Heart left ventricle (tissue), 16 donors: ENCODE measurements at regions not wholly inside any gene's neighbourhood (a gene's known extent, or its start where the extent isn't known, plus 50 kb on each side); places are given as distances from the start of the nearest gene placed in this dataset.
"Not testable (repeated sequence)": the region's sequence is repeated elsewhere in the genome, so short reads cannot be mapped to it uniquely, and the experiment has no call there.

Experiments
- ATAC-seq, 4 donors: fragments of 200-7000 bp; cut with Tn5 transposase; one replicate each; pipeline ENCODE4 v1.9.1; 2020 to 2022; ENCODE audit warnings: moderate library complexity in 4 of 4, mild to moderate bottlenecking in 3 of 4, moderate number of reproducible peaks in 1 of 4
- DNase-seq, 5 donors: peaks; one replicate each; pipeline ENCODE4 v3.0.0-alpha.2; 2020
- H3K27ac ChIP-seq, 12 donors: fragments of 200-600 bp; sonication (generic) in 4 of 12; one replicate each; pipeline versions ENCODE4 v1.5.0 to v1.8.0; 2016 to 2022; ENCODE audit warnings: mild to moderate bottlenecking in 2 of 12
- H3K27me3 ChIP-seq, 9 donors: fragments of 200-600 bp; sonication (generic) in 2 of 9; one replicate each; pipeline versions ENCODE4 v1.5.1 to v1.8.0; 2016 to 2022; ENCODE audit warnings: mild to moderate bottlenecking in 3 of 9
- H3K36me3 ChIP-seq, 9 donors: fragments of 200-600 bp; sonication (generic) in 2 of 9; one replicate each; pipeline versions ENCODE4 v1.5.0 to v1.8.0; 2018 to 2022; ENCODE audit warnings: mild to moderate bottlenecking in 2 of 9
- H3K4me1 ChIP-seq, 12 donors: fragments of 200-600 bp; sonication (generic) in 4 of 12; one replicate each; pipeline versions ENCODE4 v1.5.0 to v1.8.0; 2016 to 2022; ENCODE audit warnings: mild to moderate bottlenecking in 3 of 12
- H3K4me3 ChIP-seq, 12 donors: fragments of 200-600 bp; sonication (generic) in 4 of 12; one replicate each; pipeline versions ENCODE4 v1.5.0 to v1.8.0; 2017 to 2022; ENCODE audit warnings: mild to moderate bottlenecking in 9 of 12, moderate library complexity in 4 of 12
- H3K9me3 ChIP-seq, 12 donors: fragments of 200-600 bp; sonication (generic) in 4 of 12; one replicate each; pipeline versions ENCODE4 v1.5.0 to v1.8.0; 2016 to 2022; ENCODE audit warnings: mild to moderate bottlenecking in 1 of 12
- POLR2A ChIP-seq, 2 donors: fragments of 450-650 bp; IDR thresholded peaks; one replicate each; pipeline ENCODE4 v1.6.1; 2017; ENCODE audit warnings: antibody characterized with exemption in 2 of 2, mild to moderate bottlenecking in 2 of 2, moderate library complexity in 2 of 2
- WGBS, 4 donors: extraction: QIAGEN DNeasy Blood & Tissue Kit in 2 of 4; methylation state at CpG; one replicate each; pipeline versions ENCODE4 v1.1.5 to v1.1.7; 2013 to 2018; 5-methylcytosine and 5-hydroxymethylcytosine counted together
- intact Hi-C, 10 donors: fragments of 100-400 bp; cut with DNase I; formaldehyde crosslinking; loops; one replicate each; pipeline versions ENCODE4 v1.11.1 to v1.14.2; 2022
- TF ChIP-seq, protein P1 (sequence below), 12 donors: fragments of 200-600 bp; sonication (generic) in 4 of 12; IDR thresholded peaks; one replicate each; pipeline versions ENCODE4 v1.5.0 to v1.8.0; 2018 to 2022; ENCODE audit warnings: antibody characterized with exemption in 12 of 12, mild to moderate bottlenecking in 5 of 12
- donor health status: ischemic (EF 13 %, LVEDD 7.1; RV severe dilation, severe dysfunction).
- donor health status: healthy with polysubstance abuse.
- donor health status: DM: no; HTN: yes; CAD: no.
- donor health status: DM: no; HTN: no; CAD: no.
- donor health status: ischemic (EF 25% LVEDD 6.9; RV normal size, moderate dysfunction).
- donor health status: ischemic (EF 25% LVEDD 5.7; RV mildly dilated, moderate dysfunction).
- donor health status: healthy.
- donor health status: DM: yes; HTN: yes; CAD: no.
- donor health status: ischemic (EF 35%, LVEDD 5.7; RV mildly dilated, moderate dysfunction).
- donor health status: nonischemic (EF 11% LVEDD 7.7; RV severe dilation, severe dysfunction).
- donor health status: DM: yes; HTN: yes; CAD: no.
- donor health status: PGD.
- donor health status: ischemic (EF 29% LVEDD 5.4; RV normal size, mild dysfunction).
- donor health status: nonischemic (EF 23%, LVEDD 6.1; RV moderate dilation, normal function).

DNA sequence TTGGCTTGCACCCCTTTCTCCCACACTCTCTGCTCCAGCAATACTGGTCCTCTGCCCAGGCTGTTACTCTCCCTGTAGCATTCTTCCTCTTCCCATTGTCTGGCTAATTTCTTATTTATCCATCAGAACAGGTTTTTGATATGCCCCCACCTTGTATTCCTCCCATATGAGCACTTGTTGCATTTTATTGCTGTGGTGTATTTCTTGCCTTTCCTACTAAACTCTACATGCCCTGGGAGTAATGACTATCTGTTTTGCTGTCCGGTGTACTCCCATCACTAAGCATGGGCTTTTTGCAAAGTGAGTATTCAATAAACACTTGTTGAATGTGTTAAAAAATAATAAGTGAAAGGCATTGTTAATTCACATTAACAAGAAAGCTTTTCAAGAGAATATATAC lies 104.3 kb upstream of the RANBP3L start:
- DNase-seq, result no peak
- WGBS, 4 donors, result 95 to 98% (median 97%) methylated on average over 1 of the region's 1 CpG
- H3K4me1 ChIP-seq, result peaks cover 0 to 10% (median 0%) of the 10 kb centered on the region in 12 donors
- H3K27me3 ChIP-seq, result no peaks in the 10 kb centered on the region
- TF ChIP-seq, protein P1, sequence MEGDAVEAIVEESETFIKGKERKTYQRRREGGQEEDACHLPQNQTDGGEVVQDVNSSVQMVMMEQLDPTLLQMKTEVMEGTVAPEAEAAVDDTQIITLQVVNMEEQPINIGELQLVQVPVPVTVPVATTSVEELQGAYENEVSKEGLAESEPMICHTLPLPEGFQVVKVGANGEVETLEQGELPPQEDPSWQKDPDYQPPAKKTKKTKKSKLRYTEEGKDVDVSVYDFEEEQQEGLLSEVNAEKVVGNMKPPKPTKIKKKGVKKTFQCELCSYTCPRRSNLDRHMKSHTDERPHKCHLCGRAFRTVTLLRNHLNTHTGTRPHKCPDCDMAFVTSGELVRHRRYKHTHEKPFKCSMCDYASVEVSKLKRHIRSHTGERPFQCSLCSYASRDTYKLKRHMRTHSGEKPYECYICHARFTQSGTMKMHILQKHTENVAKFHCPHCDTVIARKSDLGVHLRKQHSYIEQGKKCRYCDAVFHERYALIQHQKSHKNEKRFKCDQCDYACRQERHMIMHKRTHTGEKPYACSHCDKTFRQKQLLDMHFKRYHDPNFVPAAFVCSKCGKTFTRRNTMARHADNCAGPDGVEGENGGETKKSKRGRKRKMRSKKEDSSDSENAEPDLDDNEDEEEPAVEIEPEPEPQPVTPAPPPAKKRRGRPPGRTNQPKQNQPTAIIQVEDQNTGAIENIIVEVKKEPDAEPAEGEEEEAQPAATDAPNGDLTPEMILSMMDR (IDR thresholded peaks at IDR 0.05), result no peak
- no peak for TF ChIP-seq POLR2A (IDR thresholded peaks at IDR 0.05)
- H3K36me3 ChIP-seq, result no peaks in the 10 kb centered on the region
- no peak for ATAC-seq
- peaks cover 0 to 7% (median 0%) of the 10 kb centered on the region in 12 donors for H3K9me3 ChIP-seq
- intact Hi-C loops, result no loop called here
- H3K4me3 ChIP-seq, result no peak overlapping the region
- no peak overlapping the region for H3K27ac ChIP-seq

DNA sequence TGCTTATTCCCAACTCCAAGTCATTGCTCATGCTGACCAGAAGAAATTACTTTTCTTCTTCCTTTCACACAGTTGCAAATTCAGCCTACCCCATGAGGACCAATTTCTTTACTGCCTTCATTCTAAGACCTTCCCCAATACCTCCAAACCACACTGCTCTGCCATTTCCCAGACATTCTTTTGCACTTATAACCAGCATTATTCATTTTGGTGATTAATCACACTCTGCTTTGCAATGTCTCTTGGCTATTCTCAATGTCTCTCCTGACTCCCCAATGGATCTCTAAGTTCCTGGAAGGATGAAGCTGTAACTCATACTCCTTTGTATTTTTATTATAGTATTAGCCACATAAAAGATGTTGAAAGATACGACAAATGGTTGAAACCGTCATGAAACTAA lies 105.7 kb upstream of the RANBP3L start:
- WGBS, 4 donors, result 61 to 94% (median 78%) methylated on average over 2 of the region's 2 CpGs
- DNase-seq (no peak), ATAC-seq (no peak)
- Histone ChIP-seq H3K4me3 (no peak overlapping the region), H3K27ac (no peak overlapping the region), H3K36me3 (no peaks in the 10 kb centered on the region), H3K4me1 (peaks cover 0 to 10% (median 0%) of the 10 kb centered on the region in 12 donors), H3K9me3 (peaks cover 0 to 7% (median 0%) of the 10 kb centered on the region in 12 donors), H3K27me3 (no peaks in the 10 kb centered on the region)
- TF ChIP-seq, protein P1 (IDR thresholded peaks at IDR 0.05), result no peak
- TF ChIP-seq POLR2A (IDR thresholded peaks at IDR 0.05), result no peak
- intact Hi-C loops, result no loop called here

DNA sequence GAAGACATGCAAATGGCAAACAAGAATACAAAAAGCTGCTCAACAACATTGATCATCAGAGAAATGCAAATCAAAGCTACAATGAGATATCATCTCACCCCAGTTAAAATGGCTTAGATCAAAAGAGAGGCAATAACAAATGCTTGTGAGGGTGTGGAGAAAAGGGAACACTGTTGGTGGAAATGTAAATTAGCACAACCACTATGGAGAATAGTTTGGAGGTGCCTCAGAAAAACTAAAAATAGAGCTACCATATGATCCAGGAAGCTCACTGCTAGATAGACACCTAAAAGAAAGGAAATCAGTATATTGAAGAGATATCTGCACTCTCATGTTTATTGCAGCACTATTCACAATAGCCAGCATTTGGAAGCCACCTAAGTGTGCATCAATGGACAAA lies 108.0 kb upstream of the RANBP3L start:
- not testable (repeated sequence) for H3K4me3 ChIP-seq, H3K4me1 ChIP-seq, H3K27me3 ChIP-seq, H3K9me3 ChIP-seq, ATAC-seq, DNase-seq, H3K27ac ChIP-seq, H3K36me3 ChIP-seq
- intact Hi-C loops, result loop anchor here in 3 of 10 donors (10.0 kb wide), 2 partner anchors 195 to 205 kb away; partner anchors contain the start of gene SLC1A3 (in 2 of the 3)

DNA sequence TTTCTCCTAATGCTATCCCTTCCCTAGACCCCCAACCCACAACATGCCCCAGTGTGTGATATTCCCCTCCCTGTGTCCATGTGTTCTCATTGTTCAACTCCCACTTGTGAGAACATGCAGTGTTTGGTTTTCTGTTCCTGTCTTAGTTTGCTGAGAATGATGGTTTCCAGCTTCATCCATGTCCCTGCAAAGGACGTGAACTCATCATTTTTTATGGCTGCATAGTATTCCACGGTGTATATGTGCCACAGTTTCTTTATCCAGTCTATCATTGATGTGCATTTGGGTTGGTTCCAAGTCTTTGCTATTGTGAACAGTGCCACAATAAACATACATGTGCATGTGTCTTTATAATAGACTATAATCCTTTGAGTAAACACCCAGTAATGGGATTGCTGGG lies 109.0 kb upstream of the RANBP3L start:
- not testable (repeated sequence) for ATAC-seq, H3K36me3 ChIP-seq, DNase-seq, H3K27ac ChIP-seq, H3K27me3 ChIP-seq, H3K9me3 ChIP-seq, H3K4me1 ChIP-seq, H3K4me3 ChIP-seq
- intact Hi-C loops, result loop anchor here in 3 of 10 donors (10.0 kb wide), 2 partner anchors 194 to 204 kb away; partner anchors contain the start of gene SLC1A3 (in 2 of the 3)
- WGBS, 4 donors, result 79 to 97% (median 94%) methylated on average over 2 of the region's 2 CpGs

DNA sequence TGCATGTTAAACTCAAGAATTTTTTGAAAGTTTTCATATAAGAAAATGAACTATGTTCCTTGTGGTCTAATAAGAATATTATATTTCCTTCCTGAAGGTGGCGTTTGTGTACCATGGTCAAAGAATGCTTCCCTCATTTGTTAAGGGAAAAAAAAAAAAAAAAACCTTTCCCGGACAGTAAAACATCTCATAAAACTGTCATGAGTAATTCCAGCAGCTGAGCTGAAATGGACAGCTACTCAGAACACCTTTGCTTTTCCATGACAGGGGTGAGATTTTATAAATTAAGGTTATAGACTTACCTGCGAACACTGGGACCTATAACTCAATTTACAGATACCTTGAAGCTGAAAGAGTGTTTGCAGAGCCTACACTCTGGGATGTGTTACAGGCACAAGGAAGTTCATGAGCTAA lies 113.2 kb upstream of the RANBP3L start:
- Histone ChIP-seq H3K36me3 (no peaks in the 10 kb centered on the region), H3K4me1 (peaks cover 0 to 18% (median 0%) of the 10 kb centered on the region in 12 donors), H3K27me3 (no peaks in the 10 kb centered on the region), H3K4me3 (no peak overlapping the region), H3K9me3 (peaks cover 0 to 7% (median 0%) of the 10 kb centered on the region in 12 donors), H3K27ac (peak overlapping the region in 1 of 12 donors; percentile 25)
- intact Hi-C loops, result loop anchor here in 9 of 10 donors (1.0 to 10.0 kb wide), 10 partner anchors 87 to 282 kb away; partner anchors contain the start of gene SLC1A3 (in 5 of the 9)
- 27 to 33% (median 30%) methylated on average over 3 of the region's 3 CpGs for WGBS, 4 donors
- no peak for DNase-seq
- TF ChIP-seq, protein P1 (IDR thresholded peaks at IDR 0.05), result peak; percentile 25 to 66 (median 53)
- TF ChIP-seq POLR2A (IDR thresholded peaks at IDR 0.05), result no peak
- peak in 3 of 4 donors; percentile 41 to 65 (median 49) for ATAC-seq
